Breast epithelium (tissue), 3 donors: ENCODE measurements at regions not wholly inside any gene's neighbourhood (a gene's known extent, or its start where the extent isn't known, plus 50 kb on each side); places are given as distances from the start of the nearest gene placed in this dataset.

Experiments used
- POLR2A ChIP-seq: fragments of 450-650 bp; IDR thresholded peaks from one replicate; pipeline ENCODE4 v1.6.1; 2016; ENCODE audit warnings: antibody characterized with exemption, mild to moderate bottlenecking, moderate library complexity
- POLR2AphosphoS5 ChIP-seq, 3 donors: sonication (generic); formaldehyde crosslinking; IDR thresholded peaks; one replicate each; pipeline ENCODE4 v1.6.1; 2017; ENCODE audit warnings: antibody characterized with exemption in 3 of 3
- TF ChIP-seq, protein P1 (sequence below), 3 donors: fragments of 450-650 bp; IDR thresholded peaks; one replicate each; pipeline ENCODE4 v1.5.1; 2016 to 2017; ENCODE audit warnings: antibody characterized with exemption in 3 of 3, mild to moderate bottlenecking in 3 of 3, moderate library complexity in 3 of 3

DNA sequence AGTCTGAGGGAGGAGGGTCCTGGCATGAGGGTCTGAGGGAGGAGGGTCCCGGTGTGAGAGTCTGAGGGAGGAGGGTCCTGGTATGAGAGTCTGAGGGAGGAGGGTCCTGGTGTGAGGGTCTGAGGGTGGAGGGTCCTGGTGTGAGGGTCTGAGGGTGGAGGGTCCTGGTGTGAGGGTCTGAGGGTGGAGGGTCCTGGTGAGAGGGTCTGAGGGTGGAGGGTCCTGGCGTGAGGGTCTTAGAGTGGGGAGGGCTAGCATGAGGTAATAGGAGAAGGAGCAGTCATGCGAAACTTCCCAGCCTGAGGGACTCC is 194.8 kb downstream of the TEX29 start:
- TF ChIP-seq, protein P1, sequence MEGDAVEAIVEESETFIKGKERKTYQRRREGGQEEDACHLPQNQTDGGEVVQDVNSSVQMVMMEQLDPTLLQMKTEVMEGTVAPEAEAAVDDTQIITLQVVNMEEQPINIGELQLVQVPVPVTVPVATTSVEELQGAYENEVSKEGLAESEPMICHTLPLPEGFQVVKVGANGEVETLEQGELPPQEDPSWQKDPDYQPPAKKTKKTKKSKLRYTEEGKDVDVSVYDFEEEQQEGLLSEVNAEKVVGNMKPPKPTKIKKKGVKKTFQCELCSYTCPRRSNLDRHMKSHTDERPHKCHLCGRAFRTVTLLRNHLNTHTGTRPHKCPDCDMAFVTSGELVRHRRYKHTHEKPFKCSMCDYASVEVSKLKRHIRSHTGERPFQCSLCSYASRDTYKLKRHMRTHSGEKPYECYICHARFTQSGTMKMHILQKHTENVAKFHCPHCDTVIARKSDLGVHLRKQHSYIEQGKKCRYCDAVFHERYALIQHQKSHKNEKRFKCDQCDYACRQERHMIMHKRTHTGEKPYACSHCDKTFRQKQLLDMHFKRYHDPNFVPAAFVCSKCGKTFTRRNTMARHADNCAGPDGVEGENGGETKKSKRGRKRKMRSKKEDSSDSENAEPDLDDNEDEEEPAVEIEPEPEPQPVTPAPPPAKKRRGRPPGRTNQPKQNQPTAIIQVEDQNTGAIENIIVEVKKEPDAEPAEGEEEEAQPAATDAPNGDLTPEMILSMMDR (IDR thresholded peaks at IDR 0.05): no peak
- TF ChIP-seq POLR2A (no peak), POLR2AphosphoS5 (IDR thresholded peaks at IDR 0.05) (no peak)
